ENCODE measurements at regions not wholly inside any gene's neighbourhood (a gene's known extent, or its start where the extent isn't known, plus 50 kb on each side); places are given as distances from the start of the nearest gene placed in this dataset.

GRCh38 chr18:31219395-31219794 lies 56.7 kb upstream of the DSC1 start:
- in situ Hi-C loops (cut with MboI) = no loop called here
- Histone ChIP-seq H3K4me3 (no peak overlapping the region), H3K9me3 (replicated peaks; ENCODE audit: control insufficient read depth, insufficient read depth, low read depth, low read length) (no peaks in the 10 kb centered on the region), H3K27ac (ENCODE audit: extremely low read depth, low read depth, low read length) (no peak overlapping the region), H3K36me3 (ENCODE audit: control insufficient read depth, insufficient read depth, low read length) (no peaks in the 10 kb centered on the region), H3K4me1 (replicated peaks in 1 of 2; ENCODE audit: control insufficient read depth in 2 of 2, insufficient read depth in 2 of 2, low read length in 2 of 2) (no peaks in the 10 kb centered on the region), H3K9me1 (ENCODE audit: control insufficient read depth, insufficient read depth, low read length) (no peaks in the 10 kb centered on the region), H3K27me3 (ENCODE audit: control insufficient read depth in 2 of 2, insufficient read depth in 2 of 2, low read length in 2 of 2) (no peaks in the 10 kb centered on the region), H3K9ac (ENCODE audit: insufficient read depth in 1 of 2, low read depth in 2 of 2, low read length in 2 of 2) (no peak overlapping the region), H4K20me1 (replicated peaks; ENCODE audit: control insufficient read depth, insufficient read depth, low read length) (no peaks in the 10 kb centered on the region), H3K79me2 (ENCODE audit: control insufficient read depth, insufficient read depth, low read length) (no peaks in the 10 kb centered on the region), H2AFZ (ENCODE audit: low read depth, low read length) (no peak overlapping the region), H3K4me2 (ENCODE audit: insufficient read depth, low read length) (no peak overlapping the region)
- ChIA-PET CTCF (ENCODE audit: low intra/inter-chr PET ratio) (no interaction called here), POLR2A (interaction anchor here (0.6 kb wide), 1 partner anchor 10 kb away, joined by 3 read pairs; no protein-coding TSS in a partner anchor)
- intact Hi-C loops (cut with micrococcal nuclease) = no loop called here
- no TSS peak for BruUV-seq (replicated peaks)
- no peak for ATAC-seq
- WGBS (ENCODE audit: insufficient coverage, low coverage, missing lambda C conversion rate) = 17% methylated on average over 2 of the region's 2 CpGs
- TF ChIP-seq GTF2F1 (IDR thresholded peaks at IDR 0.05; ENCODE audit: low read depth, low read length) (no peak), ZZZ3 (IDR thresholded peaks at IDR 0.05) (no peak), RHOXF2B (CRISPR knock-in tag; conservative IDR thresholded peaks at IDR 0.05) (no peak), SNIP1 (IDR thresholded peaks at IDR 0.05; ENCODE audit: low read depth) (no peak), TAF15 (IDR thresholded peaks at IDR 0.05; ENCODE audit: low read depth, low read length) (no peak), EP300 (IDR thresholded peaks at IDR 0.05; ENCODE audit: low read length) (no peak), SMARCA5 (IDR thresholded peaks at IDR 0.05) (no peak), ZFP1 (CRISPR knock-in tag; IDR thresholded peaks at IDR 0.05) (no peak), CBFB (CRISPR knock-in tag; IDR thresholded peaks at IDR 0.05) (no peak), MIER1 (IDR thresholded peaks at IDR 0.05; ENCODE audit: low read depth) (no peak), E2F8 (IDR thresholded peaks at IDR 0.05; ENCODE audit: low read depth, partially characterized antibody) (no peak), KDM5B (IDR thresholded peaks at IDR 0.05; ENCODE audit: insufficient replicate concordance, low read depth, low read length) (no peak), ZNF224 (CRISPR knock-in tag; IDR thresholded peaks at IDR 0.05) (no peak), SMARCB1 (IDR thresholded peaks at IDR 0.05; ENCODE audit: insufficient read length, low read depth) (no peak), ARNT (IDR thresholded peaks at IDR 0.05) (no peak)
- no peak for FAIRE-seq
- DNase-seq (ENCODE audit: extremely low read depth in 1 of 4, low spot score in 3 of 4) = no peak

Data from K562 (cell line).